Right hindlimb (tissue), 1 donor: ENCODE measurements at regions not wholly inside any gene's neighbourhood (a gene's known extent, or its start where the extent isn't known, plus 50 kb on each side); places are given as distances from the start of the nearest gene placed in this dataset.
"Not testable (repeated sequence)": the region's sequence is repeated elsewhere in the genome, so short reads cannot be mapped to it uniquely, and the experiment has no call there.

Experiments used
- DNase-seq: peaks from one replicate; pipeline ENCODE4 v3.0.0-alpha.2; 2018

- no peak for DNase-seq
Observed at GRCh38 chr4:127268367-127268766, 364.4 kb upstream of the INTU start.

GRCh38 chr4:127277023-127277422, 355.7 kb upstream of the INTU start:
- DNase-seq = not testable (repeated sequence)

- no peak for DNase-seq
Observed at GRCh38 chr4:127284236-127284635, 348.5 kb upstream of the INTU start.

- DNase-seq = no peak
Observed at GRCh38 chr4:127291316-127291715, 341.4 kb upstream of the INTU start.

- DNase-seq = no peak
Observed at GRCh38 chr4:127293496-127293895, 339.3 kb upstream of the INTU start.

GRCh38 chr4:127304356-127304755, 328.4 kb upstream of the INTU start:
- DNase-seq = no peak

GRCh38 chr4:127307996-127308395, 324.8 kb upstream of the INTU start:
- no peak for DNase-seq

GRCh38 chr4:127309369-127310102, 323.2 kb upstream of the INTU start:
- DNase-seq = no peak

GRCh38 chr4:127311371-127311770, 321.4 kb upstream of the INTU start:
- DNase-seq = no peak

GRCh38 chr4:127311924-127312323, 320.8 kb upstream of the INTU start:
- DNase-seq = no peak

- no peak for DNase-seq
Observed at GRCh38 chr4:127313767-127314166, 319.0 kb upstream of the INTU start.

GRCh38 chr4:127327491-127327890, 305.3 kb upstream of the INTU start:
- DNase-seq = no peak

GRCh38 chr4:127335073-127335620, 297.6 kb upstream of the INTU start:
- DNase-seq = no peak

GRCh38 chr4:127335732-127336131, 297.0 kb upstream of the INTU start:
- no peak for DNase-seq

GRCh38 chr4:127343123-127343522, 289.6 kb upstream of the INTU start:
- DNase-seq = not testable (repeated sequence)

GRCh38 chr4:127344071-127344470, 288.7 kb upstream of the INTU start:
- DNase-seq = no peak

GRCh38 chr4:127347936-127348335, 284.8 kb upstream of the INTU start:
- no peak for DNase-seq

GRCh38 chr4:127352220-127353113, 280.3 kb upstream of the INTU start:
- no peak for DNase-seq

- DNase-seq = no peak
Observed at GRCh38 chr4:127355743-127356142, 277.0 kb upstream of the INTU start.

- DNase-seq = no peak
Observed at GRCh38 chr4:127357765-127358164, 275.0 kb upstream of the INTU start.

- no peak for DNase-seq
Observed at GRCh38 chr4:127362686-127363085, 270.1 kb upstream of the INTU start.

- DNase-seq = no peak
Observed at GRCh38 chr4:127364397-127364796, 268.4 kb upstream of the INTU start.

- DNase-seq = no peak
Observed at GRCh38 chr4:127364911-127365310, 267.8 kb upstream of the INTU start.

GRCh38 chr4:127370604-127371003, 262.2 kb upstream of the INTU start:
- DNase-seq = peak; percentile 32
